HG03175 (cell line): ENCODE measurements at regions not wholly inside any gene's neighbourhood (a gene's known extent, or its start where the extent isn't known, plus 50 kb on each side); places are given as distances from the start of the nearest gene placed in this dataset.

ENCODE experiments used
- ATAC-seq: cut with Tn5 transposase; IDR thresholded peaks from one replicate; pipeline ENCODE4 v1.9.1; 2021; ENCODE audit warnings: mild to moderate bottlenecking, moderate library complexity; ENCODE audit not compliant: unreplicated experiment

- ATAC-seq, result no peak
These were observed 51.1 kb upstream of the NHSL1 start for GRCh38 chr6:138550346-138550767.

- ATAC-seq, result no peak
These were observed 54.9 kb upstream of the NHSL1 start for GRCh38 chr6:138554146-138554545.

GRCh38 chr6:138555421-138555988, 56.2 kb upstream of the NHSL1 start:
- no peak for ATAC-seq

GRCh38 chr6:138557147-138557546, 57.9 kb upstream of the NHSL1 start:
- ATAC-seq, result no peak

GRCh38 chr6:138559143-138559542, 59.8 kb upstream of the NHSL1 start:
- no peak for ATAC-seq

- ATAC-seq, result no peak
These were observed 61.0 kb upstream of the NHSL1 start for GRCh38 chr6:138560130-138560860.

- ATAC-seq, result no peak
These were observed 63.4 kb upstream of the NHSL1 start for GRCh38 chr6:138562691-138563090.

GRCh38 chr6:138563231-138563630, 63.9 kb upstream of the NHSL1 start:
- no peak for ATAC-seq

GRCh38 chr6:138563650-138564049, 64.4 kb upstream of the NHSL1 start:
- no peak for ATAC-seq

- ATAC-seq, result no peak
These were observed 65.0 kb upstream of the NHSL1 start for GRCh38 chr6:138564170-138564721.

- no peak for ATAC-seq
These were observed 67.8 kb upstream of the NHSL1 start for GRCh38 chr6:138567052-138567451.

- no peak for ATAC-seq
These were observed 69.7 kb upstream of the NHSL1 start for GRCh38 chr6:138568997-138569396.

GRCh38 chr6:138569554-138569953, 70.3 kb upstream of the NHSL1 start:
- no peak for ATAC-seq

GRCh38 chr6:138569970-138570724, 70.9 kb upstream of the NHSL1 start:
- ATAC-seq, result no peak

- ATAC-seq, result no peak
These were observed 71.4 kb upstream of the NHSL1 start for GRCh38 chr6:138570725-138571029.

GRCh38 chr6:138571181-138571580, 71.9 kb upstream of the NHSL1 start:
- no peak for ATAC-seq

GRCh38 chr6:138571585-138572166, 72.4 kb upstream of the NHSL1 start:
- ATAC-seq, result no peak

- no peak for ATAC-seq
These were observed 73.0 kb upstream of the NHSL1 start for GRCh38 chr6:138572167-138572875.

- ATAC-seq, result no peak
These were observed 73.6 kb upstream of the NHSL1 start for GRCh38 chr6:138572885-138573284.

GRCh38 chr6:138575257-138575656, 76.0 kb upstream of the NHSL1 start:
- no peak for ATAC-seq

- ATAC-seq, result no peak
These were observed 77.0 kb upstream of the NHSL1 start for GRCh38 chr6:138576313-138576712.
